GM12878 (cell line): ENCODE measurements at regions not wholly inside any gene's neighbourhood (a gene's known extent, or its start where the extent isn't known, plus 50 kb on each side); places are given as distances from the start of the nearest gene placed in this dataset.

Source experiments
- CTCF ChIP-seq, 3 experiments: IDR thresholded peaks in 2 of 3; conservative IDR thresholded peaks in 1 of 3; 2 replicates each; pipeline ENCODE4 v1.5.1; 2011; ENCODE audit warnings: low read depth in 3 of 3, low read length in 3 of 3, mild to moderate bottlenecking in 3 of 3, control low read depth in 2 of 3, moderate library complexity in 2 of 3, inconsistent platforms in 1 of 3, mixed read lengths in 1 of 3; ENCODE audit not compliant: control insufficient read depth in 2 of 3, insufficient read depth in 1 of 3; ENCODE audit errors: extremely low read depth in 1 of 3
- HDGF ChIP-seq: fragments of 450-650 bp; IDR thresholded peaks from 2 replicates; pipeline ENCODE4 v1.6.1; 2016; ENCODE audit warnings: antibody characterized with exemption
- IKZF2 ChIP-seq, 2 experiments: fragments of 450-650 bp; IDR thresholded peaks; 2 replicates each; pipeline ENCODE4 v1.6.1; 2017; ENCODE audit warnings: mild to moderate bottlenecking in 2 of 2, moderate library complexity in 2 of 2
- KLF5 ChIP-seq: fragments of 450-650 bp; IDR thresholded peaks from 2 replicates; pipeline ENCODE4 v1.6.1; 2014; ENCODE audit warnings: mild to moderate bottlenecking; ENCODE audit not compliant: partially characterized antibody
- NR2C1 ChIP-seq: fragments of 450-650 bp; IDR thresholded peaks from 2 replicates; pipeline ENCODE4 v1.6.1; 2017; ENCODE audit warnings: antibody characterized with exemption, mild to moderate bottlenecking, moderate library complexity
- NR2F1 ChIP-seq: fragments of 450-650 bp; conservative IDR thresholded peaks from 2 replicates; pipeline ENCODE4 v1.6.1; 2017; ENCODE audit warnings: mild to moderate bottlenecking
- RB1 ChIP-seq: fragments of 450-650 bp; formaldehyde crosslinking; IDR thresholded peaks from 2 replicates; pipeline ENCODE4 v1.6.1; 2017; ENCODE audit warnings: mild to moderate bottlenecking, borderline replicate concordance
- RCOR1 ChIP-seq: conservative IDR thresholded peaks from 2 replicates; pipeline ENCODE4 v1.6.1; 2012; ENCODE audit warnings: low read depth, low read length, improper control_type of control experiment
- RUNX3 ChIP-seq: IDR thresholded peaks from 2 replicates; pipeline ENCODE4 v1.6.1; 2012; ENCODE audit warnings: low read length, inconsistent platforms
- SIN3A ChIP-seq: IDR thresholded peaks from 2 replicates; pipeline ENCODE4 v1.6.1; 2012; ENCODE audit warnings: low read depth, low read length, improper control_type of control experiment
- SMAD5 ChIP-seq: IDR thresholded peaks from 2 replicates; pipeline ENCODE4 v1.6.1; 2016; ENCODE audit warnings: antibody characterized with exemption, low read depth
- TCF7 ChIP-seq: IDR thresholded peaks from 2 replicates; pipeline ENCODE4 v1.6.1; 2014; ENCODE audit warnings: antibody characterized with exemption, borderline replicate concordance
- ZBTB33 ChIP-seq: fragments of 450-650 bp; IDR thresholded peaks from 2 replicates; pipeline ENCODE4 v1.6.1; 2017; ENCODE audit warnings: mild to moderate bottlenecking

- no peak for TF ChIP-seq CTCF (IDR thresholded peaks at IDR 0.05 in 2 of 3, conservative IDR thresholded peaks at IDR 0.05 in 1 of 3; ENCODE audit: control insufficient read depth in 2 of 3, extremely low read depth in 1 of 3, insufficient read depth in 1 of 3, low read depth in 3 of 3, low read length in 3 of 3)
- TF ChIP-seq SIN3A = no peak
- TF ChIP-seq IKZF2 (IDR thresholded peaks at IDR 0.05) = no peak
- TF ChIP-seq HDGF = no peak
- TF ChIP-seq NR2F1 = no peak
- no peak for TF ChIP-seq ZBTB33
- no peak for TF ChIP-seq TCF7
- no peak for TF ChIP-seq RB1
- no peak for TF ChIP-seq RUNX3
- no peak for TF ChIP-seq SMAD5
- TF ChIP-seq NR2C1 = no peak
- TF ChIP-seq KLF5 = no peak
- TF ChIP-seq RCOR1 = no peak
- TF ChIP-seq, all 136 proteins: peak for 0
These were observed 446.1 kb downstream of the UTRN start (continued) for GRCh38 chr6:144731229-144731628.
